GM12865 (cell line): ENCODE measurements at regions not wholly inside any gene's neighbourhood (a gene's known extent, or its start where the extent isn't known, plus 50 kb on each side); places are given as distances from the start of the nearest gene placed in this dataset.

Experiments used
- DNase-seq: peaks from one replicate; pipeline ENCODE4 v3.0.0; 2010; ENCODE audit warnings: low read depth
- H3K4me3 ChIP-seq: 2 replicates; pipeline ENCODE4 v1.5.1; 2011; ENCODE audit warnings: mild to moderate bottlenecking, low read depth, low read length, control low read depth
- CTCF ChIP-seq: IDR thresholded peaks from 2 replicates; pipeline ENCODE4 v1.5.1; 2011; ENCODE audit warnings: low read length, control low read depth, low read depth, inconsistent platforms; ENCODE audit not compliant: insufficient read depth; ENCODE audit errors: missing control alignments

- H3K4me3 ChIP-seq: no peak overlapping the region
- TF ChIP-seq CTCF: no peak
- no peak for DNase-seq
Measured at GRCh38 chr3:177354466-177354865, 157.2 kb upstream of the TBL1XR1 start.

DNA sequence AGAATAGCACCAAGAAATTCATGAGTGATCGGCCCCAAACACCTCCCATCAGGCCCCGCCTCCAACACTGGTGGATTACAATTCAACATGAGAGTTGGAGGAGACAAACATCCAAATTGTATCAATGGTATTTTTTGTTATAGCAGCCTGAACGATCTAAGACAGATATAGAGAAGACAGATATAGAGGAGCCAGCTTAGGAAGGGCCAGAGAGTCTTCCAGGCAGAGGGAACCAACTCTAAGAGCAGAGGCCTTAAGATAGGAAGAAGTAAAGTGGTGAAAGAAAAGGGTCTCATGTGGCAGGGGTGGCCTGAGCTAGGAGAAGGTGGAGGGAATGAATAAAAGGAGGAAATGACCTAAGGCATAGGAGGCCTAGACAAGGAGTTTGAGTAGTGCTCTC lies 158.8 kb upstream of the TBL1XR1 start:
- DNase-seq: no peak
- TF ChIP-seq CTCF: no peak
- no peak overlapping the region for H3K4me3 ChIP-seq

- H3K4me3 ChIP-seq: no peak overlapping the region
- DNase-seq: no peak
- TF ChIP-seq CTCF: no peak
Measured at GRCh38 chr3:177356952-177357351, 159.7 kb upstream of the TBL1XR1 start.

DNA sequence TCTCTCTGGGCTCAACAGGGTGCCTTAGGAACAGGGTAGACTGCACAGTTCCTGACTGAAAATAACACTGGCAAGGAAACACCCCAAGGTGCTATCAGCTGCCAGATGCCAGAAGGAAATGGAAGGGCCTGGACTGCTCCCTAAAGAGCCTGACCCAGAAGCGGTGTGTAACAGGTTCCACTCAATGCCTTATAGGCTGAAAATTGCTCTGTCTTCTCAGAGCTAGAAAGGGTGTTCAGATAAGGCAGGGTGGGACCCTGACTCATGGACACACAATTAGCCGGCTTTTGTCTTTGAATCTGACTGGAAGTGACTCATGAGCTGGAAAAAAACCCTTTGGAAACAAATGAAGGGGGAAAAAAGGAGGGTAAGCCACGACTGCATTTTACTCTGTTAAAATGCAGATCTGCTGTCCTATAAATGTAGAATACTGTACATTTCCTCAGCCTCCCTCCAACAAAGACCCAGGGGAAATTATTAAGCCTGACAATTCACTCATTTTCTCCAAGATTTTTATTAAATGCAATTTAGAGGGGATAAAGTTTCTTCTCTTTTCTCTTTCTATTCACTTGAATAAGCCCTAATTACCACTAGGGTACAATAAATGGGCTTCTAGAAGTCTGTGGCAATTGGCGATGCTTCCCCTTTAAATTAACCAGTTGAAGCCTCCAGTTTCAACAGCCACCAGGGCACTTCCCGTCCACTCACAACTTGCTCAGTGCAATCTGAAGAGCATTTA lies 160.2 kb upstream of the TBL1XR1 start:
- TF ChIP-seq CTCF: no peak
- peak; percentile 76 for DNase-seq
- peak overlapping the region; percentile 47 for H3K4me3 ChIP-seq

DNA sequence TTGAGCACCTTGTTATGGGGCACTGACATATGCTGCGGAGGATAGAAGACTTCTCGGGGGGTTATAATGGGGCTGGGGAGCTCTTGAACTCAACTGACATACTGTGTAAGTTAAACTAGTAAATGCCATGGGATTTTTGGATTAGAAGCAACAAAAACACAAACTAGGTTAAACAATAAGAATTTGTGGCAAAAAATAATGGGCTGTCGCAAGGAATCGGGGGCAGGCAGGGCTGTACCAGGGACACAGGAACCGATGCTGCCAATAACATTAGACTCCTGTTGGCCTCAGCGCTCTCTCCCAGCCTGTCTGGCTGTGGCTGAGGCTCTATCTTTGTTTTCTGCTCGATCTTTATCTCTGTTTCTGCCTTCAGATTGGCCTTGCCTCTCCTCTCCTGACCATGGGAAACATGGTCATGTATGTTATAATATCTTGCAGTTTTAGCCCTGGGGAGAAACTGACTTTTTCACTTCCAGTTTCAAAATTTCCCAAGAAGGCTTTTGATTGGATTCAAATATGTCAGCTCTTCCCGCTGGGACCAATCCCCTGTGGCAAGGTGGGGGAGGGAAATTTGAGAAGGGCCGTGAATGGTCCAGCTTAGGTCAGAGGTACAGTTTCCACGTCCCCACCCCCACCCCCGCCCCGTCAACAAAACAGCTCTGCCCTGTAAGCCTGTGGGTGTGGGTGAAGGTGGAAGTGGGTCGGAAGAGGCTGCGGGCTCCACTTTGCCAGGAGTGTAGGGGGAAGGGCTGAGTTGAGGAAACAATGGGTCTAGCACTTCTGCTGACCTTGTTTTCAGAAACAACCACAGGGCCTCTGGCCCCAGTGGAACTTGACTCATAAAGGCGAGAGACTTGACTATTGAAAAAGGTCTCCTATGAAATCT lies 161.1 kb upstream of the TBL1XR1 start:
- H3K4me3 ChIP-seq: peak overlapping the region; percentile 47
- DNase-seq: peak; percentile 96
- no peak for TF ChIP-seq CTCF

DNA sequence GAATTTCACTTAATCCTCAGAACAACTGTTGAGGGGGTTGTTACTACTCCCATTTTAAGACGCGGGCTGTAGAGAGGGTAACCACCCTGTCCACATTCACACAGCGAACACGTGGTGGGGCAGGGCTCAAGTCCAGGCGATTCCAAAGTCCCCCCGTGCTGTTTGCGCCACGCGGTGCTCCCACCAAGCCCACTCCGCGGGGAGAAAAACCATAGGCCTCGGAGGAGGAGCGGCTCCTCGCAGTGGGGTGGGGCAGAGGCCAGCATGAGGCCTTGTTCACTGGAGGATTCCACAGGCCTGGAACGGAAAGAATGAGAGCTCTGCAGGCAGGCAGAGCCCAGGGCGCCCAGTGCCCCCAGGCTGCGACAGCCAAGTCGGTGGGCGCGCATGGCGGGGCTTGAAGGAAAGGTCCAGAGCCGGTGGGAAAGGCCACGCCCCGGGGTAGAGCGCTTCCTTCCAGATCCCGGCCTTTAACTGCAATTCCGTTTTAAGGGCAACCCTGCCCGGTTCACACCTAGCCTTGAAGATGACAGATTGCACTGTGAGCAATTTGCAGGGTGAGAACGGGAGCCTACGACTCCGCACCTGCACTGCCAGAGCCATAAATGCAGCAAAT lies 161.8 kb upstream of the TBL1XR1 start:
- DNase-seq: peak; percentile 76
- peak overlapping the region; percentile 47 for H3K4me3 ChIP-seq
- TF ChIP-seq CTCF: no peak
